Stimulated activated CD4-positive, alpha-beta T cell treated with anti-CD3 and anti-CD28 coated beads, Interleukin-12 subunit alpha, Interleukin-12 subunit beta, amount 100 ng/mL, for 4 hours (primary cell): ENCODE measurements at regions not wholly inside any gene's neighbourhood (a gene's known extent, or its start where the extent isn't known, plus 50 kb on each side); places are given as distances from the start of the nearest gene placed in this dataset.

Experiments
- DNase-seq: peaks from one replicate; pipeline ENCODE4 v3.0.0-alpha.2; 2020

DNA sequence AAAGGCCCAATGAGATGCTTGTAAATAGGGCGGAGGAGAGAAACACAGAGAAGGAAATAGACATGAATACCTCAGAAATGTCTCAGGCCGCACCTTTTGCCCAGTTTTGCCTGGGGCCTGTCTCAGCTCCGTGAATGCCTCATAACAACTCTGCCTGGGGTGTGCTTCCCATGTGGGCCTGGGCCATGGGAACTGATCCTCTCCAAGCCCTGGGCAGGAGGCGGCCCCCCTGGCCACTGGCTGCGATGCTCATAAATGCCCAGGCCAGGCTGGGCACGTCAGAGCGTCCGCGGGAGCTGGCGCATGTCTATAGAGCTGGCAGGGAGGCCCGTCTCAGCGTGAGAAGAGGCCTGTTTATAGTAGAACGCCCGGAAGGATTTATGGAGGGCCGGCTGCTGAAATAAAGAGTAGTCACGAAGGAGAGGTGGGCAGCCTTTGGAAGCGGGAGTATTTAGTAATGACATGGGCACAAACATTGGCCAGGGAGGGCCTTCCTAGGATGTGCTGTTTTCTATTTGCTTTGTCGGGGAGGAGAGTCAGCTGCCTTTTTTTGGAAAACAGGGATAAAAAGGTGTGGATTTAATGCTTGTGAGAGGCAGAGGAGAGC lies 85.9 kb upstream of the IGF1R start:
- no peak for DNase-seq

DNA sequence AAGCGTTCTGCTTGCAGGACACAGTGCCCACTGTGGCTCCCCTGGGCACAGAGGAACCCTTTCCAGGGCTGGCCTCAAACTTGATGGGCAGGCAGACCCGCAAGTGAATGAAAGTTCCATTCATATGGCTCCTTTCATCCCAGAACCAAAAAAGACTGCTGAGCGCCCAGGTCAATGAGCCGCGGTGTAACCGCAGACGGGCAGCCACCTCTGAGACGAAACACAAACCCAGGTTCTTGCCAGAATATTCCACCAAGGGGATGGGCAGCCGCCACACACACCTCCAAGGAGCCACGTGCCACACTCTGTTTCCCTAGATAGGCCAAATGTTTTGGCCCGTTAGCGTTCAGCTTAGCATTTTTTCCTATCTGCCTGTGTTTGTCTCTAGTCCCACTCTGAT lies 82.8 kb upstream of the IGF1R start:
- DNase-seq, result no peak

DNA sequence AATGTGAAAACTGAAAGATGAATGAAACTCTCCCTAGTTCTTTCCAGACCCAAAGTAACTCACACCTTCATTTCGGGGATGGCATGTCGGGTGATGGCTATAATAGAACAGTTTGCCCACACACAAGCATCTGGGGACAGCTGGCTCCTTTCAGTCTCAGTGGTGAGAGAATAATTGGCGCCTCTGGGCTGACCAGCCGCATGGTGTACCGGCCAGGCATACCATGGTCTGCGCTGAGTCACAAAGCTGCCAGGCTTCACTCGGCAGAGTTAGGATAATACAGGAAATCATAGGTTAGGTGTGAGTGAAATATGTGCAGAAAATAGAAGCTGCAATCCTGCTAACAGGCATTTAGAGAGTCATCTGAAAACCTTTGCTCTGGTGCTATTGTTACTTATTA lies 80.4 kb upstream of the IGF1R start:
- DNase-seq, result no peak

DNA sequence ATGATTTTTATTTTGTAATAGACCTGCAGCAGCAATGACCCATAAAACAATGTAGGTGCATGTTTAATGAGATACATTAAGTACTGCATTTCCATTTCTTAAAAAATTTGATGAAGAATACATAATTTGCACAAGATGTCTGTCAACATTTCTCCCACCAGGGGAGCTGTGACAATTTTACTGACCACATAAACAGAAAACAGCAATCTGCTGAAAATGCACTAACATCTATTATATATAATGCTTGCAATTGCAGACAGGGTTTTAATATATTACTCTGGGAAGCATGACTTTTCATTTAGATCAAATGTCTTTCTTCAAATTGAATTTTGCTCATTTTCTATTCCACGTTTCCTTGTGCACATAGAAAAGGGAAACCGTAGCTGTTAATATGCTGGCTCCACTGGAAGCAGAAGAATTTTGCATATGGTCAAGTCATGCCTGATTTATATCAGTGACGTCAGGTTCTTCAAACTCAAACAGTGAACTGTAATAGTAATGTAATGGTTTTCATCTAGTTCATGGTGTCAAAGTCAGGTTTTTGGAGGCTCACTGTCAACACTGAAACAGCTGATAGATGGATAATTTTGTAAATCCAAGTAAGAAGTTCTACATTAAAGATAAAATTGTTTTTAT lies 79.8 kb upstream of the IGF1R start:
- DNase-seq, result no peak

DNA sequence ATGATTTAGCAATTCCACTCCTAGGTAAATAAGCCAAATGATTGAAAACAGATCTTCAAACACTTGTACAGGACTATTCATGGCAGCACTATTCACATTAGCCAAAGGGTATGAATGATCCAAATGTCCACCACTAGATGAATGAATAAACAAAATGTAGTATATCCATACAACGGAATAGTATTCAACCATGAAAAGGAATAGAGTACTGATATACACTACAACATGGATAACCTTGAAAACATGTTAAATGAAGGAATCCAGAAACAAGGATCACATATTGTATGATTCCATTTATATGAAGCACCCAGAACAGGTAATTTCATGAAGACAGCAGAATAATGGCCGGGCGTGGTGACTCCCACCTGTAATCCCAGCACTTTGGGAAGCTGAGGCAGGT lies 78.2 kb upstream of the IGF1R start:
- no peak for DNase-seq

DNA sequence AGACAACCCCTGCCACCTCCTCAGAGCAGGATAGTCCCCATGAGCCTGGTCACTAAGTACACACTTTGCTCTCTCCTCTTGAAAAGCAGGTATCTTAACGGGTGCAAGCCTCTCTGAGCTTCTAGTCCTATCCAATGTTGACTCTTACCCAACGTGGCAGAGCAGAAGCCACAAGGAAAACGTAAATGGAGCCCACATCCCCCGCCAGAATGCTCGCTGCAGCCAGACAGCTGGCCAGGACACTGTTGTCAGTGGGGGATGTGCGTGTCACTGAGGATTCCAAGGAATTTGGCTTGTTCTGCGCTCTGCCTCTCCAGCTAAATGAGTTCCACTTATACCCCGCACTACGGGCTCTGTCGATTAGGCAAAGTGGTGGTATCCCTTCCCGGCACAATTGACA lies 67.8 kb upstream of the IGF1R start:
- DNase-seq, result no peak

DNA sequence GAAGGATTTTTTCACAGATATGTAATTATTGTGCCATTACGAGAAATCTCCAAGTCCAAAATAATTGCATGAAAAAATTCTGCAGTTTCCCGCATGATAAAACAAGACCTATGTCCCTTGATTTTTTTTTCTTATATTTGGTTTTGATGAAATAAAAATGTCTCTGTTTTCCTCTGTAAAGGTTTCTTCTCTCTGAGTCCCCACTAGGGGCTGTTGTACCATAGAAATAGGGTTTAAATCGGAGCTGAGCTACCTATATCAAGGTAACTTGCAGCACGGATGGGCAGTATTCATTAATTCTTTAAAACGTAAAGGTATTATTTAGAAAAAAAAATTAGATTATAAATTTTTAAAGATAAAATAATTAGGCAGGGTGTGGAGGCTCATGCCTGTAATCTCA lies 66.6 kb upstream of the IGF1R start:
- DNase-seq, result no peak

DNA sequence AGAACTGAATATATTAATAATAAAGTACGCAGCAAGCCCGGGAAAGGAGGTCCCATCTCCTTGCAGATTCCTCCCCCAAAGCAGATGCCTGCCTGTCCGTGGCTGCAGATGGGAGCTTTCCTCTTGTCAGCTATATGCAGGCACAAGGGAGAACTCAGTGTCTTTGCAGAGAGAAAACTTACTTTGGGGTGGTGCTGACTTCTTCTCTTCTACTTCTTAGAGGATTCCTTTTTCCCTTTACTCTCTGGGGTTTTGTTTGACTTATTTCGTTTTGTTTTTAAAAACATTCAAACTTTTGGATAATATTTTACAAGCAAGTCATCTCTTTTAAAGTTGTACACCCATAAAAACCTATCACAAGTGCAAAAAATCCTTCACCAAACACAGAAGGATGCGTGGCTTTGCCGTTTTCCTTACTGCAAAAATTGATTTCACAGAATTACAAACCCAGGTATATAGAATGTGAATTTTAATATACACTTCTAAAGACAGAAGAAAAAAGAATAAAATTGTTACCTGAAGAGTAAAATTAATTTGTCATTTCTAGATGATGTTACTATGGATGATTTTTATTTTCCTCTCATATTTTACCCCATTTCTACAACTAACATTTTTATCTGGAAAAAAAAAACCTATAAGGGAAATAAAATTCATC lies 65.3 kb upstream of the IGF1R start:
- DNase-seq, result no peak

DNA sequence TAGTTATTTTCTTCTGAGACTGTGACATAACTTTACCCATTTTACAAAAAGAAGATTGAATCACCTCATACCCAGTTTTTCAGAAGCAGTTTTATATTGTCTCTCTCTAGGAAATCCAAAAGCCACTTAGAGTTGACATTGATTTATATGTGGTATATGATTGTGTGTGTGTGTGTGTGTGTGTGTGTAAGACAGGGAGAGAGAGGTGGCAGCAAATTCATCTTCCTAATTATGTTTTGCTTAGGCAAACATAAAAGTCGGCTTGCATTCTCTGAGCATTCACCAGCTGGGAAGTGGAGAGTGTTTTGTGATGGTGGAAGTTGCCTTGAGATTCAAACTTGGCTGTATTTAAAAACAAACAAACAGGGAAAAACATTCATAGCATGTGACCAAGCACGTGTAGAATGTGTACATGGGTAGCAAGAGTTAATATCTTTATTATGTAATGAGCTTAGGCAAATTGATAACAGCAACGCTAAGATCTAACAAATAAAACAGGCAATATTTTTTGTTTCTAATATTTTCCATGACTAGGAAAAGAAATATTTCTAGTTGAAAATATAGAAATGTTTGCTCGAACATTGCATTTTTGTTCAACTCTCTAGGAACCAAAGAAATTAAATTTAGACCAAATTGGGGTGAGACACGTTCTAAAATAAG lies 64.4 kb upstream of the IGF1R start:
- no peak for DNase-seq

DNA sequence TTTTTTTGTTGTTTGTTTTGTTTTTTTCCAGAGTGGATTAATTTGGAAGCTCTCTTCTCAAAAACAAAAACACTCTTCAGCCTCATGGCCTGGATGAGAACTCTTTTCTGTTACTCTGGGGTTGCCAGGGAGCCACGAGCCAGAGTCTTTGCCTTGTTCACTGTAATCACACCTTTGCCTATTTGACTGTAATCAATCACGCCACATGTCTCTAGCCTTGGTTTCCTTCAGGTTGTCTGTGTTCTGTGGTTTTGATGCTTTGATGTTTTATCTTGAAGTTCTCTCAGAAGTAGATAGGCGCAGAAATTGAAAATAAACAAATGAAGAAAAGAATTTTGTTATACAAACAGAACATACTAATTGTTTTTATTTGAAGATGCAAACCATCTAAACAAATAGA lies 62.3 kb upstream of the IGF1R start:
- no peak for DNase-seq

DNA sequence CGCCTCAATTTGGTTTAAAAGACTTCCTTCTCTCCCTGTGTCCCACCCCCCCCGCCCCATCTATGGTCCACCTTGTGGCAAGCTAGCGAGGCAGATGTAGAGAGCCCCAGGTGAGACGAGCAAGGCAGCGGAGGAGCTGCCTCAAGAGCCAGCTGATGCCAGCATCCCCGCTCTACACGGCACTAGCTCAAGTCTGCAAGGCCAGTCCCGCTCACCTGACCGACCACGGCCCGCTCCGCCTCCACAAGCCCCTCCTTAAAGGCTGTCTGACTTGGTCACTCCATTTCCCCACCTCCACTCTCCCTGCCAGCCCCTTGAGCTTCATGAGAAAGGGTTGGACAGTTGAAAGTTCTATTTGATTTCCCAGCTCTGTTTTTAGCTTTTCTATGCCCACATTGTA lies 56.2 kb upstream of the IGF1R start:
- DNase-seq, result no peak

DNA sequence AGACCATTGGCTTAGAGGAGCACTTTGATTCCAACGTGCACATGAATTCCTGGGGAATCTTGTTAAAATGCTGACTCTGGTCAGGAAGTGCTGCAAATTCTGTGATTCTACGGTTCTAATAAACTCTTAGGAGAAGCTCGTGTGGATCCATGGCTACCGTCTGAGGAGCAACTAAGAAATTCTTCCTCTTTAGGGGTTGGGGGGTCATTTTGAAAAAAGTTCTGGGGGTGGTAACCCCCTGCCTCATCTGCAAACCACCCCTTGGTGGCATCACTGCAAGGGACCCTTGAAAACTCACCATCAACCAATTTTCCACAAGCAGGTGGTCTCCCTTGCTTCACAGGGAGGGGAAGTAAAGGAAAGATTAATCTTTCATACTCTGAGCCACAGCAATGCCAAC lies 52.2 kb upstream of the IGF1R start:
- DNase-seq, result no peak

DNA sequence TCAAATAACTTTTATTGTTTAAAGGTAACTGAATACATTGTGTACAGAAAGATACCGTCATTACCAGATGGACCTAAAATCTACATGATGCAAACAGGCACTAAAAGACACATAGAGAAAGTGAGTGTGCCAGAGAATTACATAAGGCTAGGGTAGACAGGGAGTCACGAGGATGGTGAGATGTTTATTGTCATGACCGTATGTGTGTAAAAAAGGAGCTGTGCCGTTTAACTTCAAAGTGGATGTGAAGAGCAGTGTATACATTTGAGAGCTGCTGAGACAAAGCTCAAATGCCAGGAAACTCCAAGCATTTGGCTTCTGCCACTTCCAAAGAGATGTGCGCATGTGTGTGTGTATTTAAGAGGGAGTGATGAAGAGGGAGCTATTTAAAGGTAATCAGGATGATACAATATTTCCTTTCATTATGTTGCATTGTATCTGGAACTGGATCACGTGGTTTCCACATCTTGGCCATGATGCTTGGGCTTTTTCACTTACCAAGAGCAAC lies 51.4 kb upstream of the IGF1R start:
- DNase-seq, result no peak

DNA sequence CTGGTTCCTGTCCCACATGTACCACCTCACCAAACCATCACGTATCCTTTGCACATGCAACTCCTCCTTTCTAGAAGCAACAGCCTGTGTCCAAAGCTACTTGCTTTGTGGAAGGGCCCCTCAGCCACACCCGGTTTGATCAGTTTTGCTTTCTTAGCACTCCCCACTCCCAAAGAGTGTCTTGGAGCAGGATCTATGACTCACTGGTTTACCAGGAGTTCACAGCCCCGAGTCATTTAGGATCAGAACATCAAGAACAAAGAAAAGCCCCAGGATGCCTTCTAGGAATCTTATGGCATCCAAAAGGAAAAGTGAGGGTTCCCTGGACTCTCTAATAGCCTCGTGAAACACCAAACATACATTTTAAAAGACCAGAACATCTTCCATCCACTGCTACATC lies 50.7 kb upstream of the IGF1R start:
- no peak for DNase-seq
